KOPT-K1 (cell line): ENCODE measurements at regions not wholly inside any gene's neighbourhood (a gene's known extent, or its start where the extent isn't known, plus 50 kb on each side); places are given as distances from the start of the nearest gene placed in this dataset.

Experiments used
- H3K27ac ChIP-seq: fragments of 200-600 bp; sonication (generic); 2 replicates; pipeline ENCODE4 v1.5.1; 2016; ENCODE audit warnings: antibody characterized with exemption, mild to moderate bottlenecking, low read depth, low read length; ENCODE audit not compliant: poor library complexity, severe bottlenecking
- H3K36me3 ChIP-seq: fragments of 200-600 bp; sonication (generic); 2 replicates; pipeline ENCODE4 v1.5.1; 2017; ENCODE audit warnings: antibody characterized with exemption, mild to moderate bottlenecking, low read length, moderate library complexity; ENCODE audit not compliant: insufficient read depth
- H3K9me3 ChIP-seq: fragments of 200-600 bp; sonication (generic); 2 replicates; pipeline ENCODE4 v1.5.1; 2017; ENCODE audit warnings: antibody characterized with exemption, low read length, mild to moderate bottlenecking; ENCODE audit not compliant: insufficient read depth, poor library complexity, severe bottlenecking

DNA sequence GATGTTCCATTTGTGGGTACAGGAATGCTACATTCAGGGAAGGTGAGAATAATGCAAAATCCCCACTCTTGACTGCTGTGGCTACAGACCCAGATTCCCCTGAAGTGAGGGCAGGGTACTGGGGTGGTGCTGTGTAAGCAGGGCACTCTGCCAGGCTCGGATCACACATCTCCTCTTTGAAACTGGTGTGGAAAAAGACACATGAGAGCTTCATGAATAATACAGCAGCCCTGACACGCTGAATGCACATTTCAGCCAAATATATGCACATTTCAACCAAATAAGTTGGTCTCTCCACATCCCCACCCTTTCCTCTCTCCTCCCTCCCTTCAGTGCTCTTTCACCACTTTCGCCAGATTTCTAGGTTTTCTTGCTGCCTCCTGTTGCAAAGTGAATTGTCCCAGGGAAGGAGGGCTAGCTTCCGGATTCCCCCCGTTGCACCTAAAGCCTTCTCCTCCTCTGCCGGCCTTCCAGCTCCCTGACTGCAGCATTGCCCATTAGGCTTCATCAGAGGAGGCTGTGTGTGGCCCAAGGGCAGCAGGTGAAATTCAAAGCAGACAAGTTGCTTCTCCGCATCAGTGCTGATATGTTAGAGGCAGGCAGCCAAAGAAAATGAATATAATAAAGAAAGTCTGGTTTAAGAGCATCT, 118.2 kb upstream of the TMCC3 start:
- no peak overlapping the region for H3K27ac ChIP-seq
- no peaks in the 10 kb centered on the region for H3K36me3 ChIP-seq
- no peaks in the 10 kb centered on the region for H3K9me3 ChIP-seq

DNA sequence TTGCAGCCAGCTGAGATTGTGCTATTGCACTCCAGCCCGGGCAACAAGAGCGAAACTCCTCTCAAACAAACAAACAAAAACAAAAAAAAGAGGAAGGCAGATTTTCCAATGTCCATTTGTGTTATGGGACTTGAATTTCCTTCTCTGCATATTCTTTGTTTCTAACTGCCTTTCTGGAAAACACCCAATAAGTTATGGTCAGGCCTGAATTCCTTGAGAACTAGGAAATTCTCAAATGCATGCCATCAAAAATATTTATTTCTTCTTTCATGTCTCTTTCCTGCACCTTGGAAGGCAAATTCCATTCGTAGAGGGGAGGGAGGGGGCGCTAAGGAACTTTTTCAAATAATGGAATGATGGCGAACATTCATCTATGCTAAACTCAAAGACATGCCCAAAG, 117.6 kb upstream of the TMCC3 start:
- Histone ChIP-seq H3K36me3 (no peaks in the 10 kb centered on the region), H3K9me3 (no peaks in the 10 kb centered on the region), H3K27ac (no peak overlapping the region)

DNA sequence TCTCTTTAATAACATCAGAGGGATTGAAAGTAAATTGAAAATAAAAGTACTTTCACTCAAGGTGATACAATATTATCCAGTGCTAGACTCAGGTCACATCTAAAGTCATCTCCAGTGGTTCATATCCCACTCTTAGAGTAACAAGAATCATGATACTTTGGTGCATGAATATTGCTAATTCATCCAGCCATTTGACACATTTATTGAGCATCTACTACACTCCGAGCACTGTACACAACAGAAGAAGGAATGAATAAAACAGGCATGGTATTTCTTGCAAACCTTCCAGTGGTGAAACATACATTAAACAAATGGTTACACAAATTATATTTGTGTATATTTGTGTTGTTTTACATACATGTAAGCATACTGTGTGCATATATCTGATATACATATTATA, 116.0 kb upstream of the TMCC3 start:
- no peaks in the 10 kb centered on the region for H3K36me3 ChIP-seq
- H3K9me3 ChIP-seq: no peaks in the 10 kb centered on the region
- H3K27ac ChIP-seq: no peak overlapping the region

DNA sequence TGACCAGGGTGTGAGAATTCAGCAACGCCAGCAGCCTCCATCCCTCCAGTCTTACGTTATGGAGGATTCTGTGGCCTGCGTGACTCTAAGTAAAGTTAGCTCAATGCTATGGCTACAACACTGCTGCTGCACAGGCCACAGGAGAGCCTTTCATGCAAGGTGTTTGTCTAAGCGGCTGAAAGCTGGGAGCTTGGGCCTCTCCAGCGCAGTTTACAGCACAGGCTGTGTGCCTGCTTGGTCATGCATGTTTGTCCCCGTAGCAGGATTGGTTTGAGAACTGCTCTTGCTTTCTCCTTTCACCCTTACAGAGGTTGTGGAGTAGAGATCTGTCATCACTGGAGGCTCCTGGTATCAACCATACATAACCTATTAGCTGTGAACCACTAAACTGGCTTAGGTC, 113.1 kb upstream of the TMCC3 start:
- Histone ChIP-seq H3K9me3 (no peaks in the 10 kb centered on the region), H3K36me3 (no peaks in the 10 kb centered on the region), H3K27ac (no peak overlapping the region)

DNA sequence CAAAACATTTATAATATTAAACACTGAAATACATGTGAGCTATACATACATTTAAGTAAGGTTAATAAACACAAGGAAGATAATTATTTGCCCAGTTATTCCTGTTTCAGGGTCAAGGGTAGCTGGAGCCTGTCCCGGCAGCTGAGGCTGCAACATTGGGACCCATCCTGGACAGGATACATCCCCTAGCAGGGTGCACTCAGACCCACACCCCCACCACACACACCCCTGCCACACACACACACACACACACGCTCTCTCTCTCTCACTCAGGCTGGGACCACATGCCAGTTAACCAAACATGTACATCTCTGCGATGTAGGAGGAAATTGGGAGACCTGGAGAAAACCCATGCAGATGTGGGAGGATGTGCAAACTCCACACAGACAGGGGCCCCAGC, 112.6 kb upstream of the TMCC3 start:
- Histone ChIP-seq H3K9me3 (no peaks in the 10 kb centered on the region), H3K36me3 (no peaks in the 10 kb centered on the region), H3K27ac (no peak overlapping the region)

DNA sequence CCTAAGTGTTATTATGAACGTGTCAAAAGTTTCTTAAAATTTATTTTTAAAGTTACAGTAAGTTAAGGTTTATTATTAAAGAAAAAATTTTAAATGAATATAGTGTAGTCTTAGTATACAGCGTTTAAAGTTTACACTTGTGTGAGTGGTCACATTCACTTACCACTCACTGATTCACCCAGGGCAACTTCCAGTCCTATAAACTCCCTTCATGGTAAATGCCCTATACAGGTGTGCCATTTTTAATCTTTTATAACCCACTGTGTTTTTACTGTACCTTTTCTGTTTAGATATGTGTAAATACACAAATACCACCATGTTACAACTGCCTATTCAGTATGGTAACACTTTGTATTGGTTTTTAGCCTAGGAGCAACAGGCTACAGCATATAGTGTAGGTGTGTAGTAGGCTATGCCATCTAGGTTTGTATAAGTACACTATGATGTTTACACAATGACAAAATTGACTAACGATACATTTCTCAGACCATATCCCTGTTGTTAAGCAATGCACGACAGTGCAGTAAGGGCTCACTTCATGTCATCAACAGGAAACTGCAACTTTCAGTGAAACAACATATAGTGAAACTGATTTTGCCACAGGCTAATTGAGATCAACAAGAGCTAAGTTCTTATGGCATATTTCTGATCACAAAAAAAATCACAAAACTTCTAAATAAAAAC, 112.0 kb upstream of the TMCC3 start:
- Histone ChIP-seq H3K27ac (no peak overlapping the region), H3K36me3 (no peaks in the 10 kb centered on the region), H3K9me3 (no peaks in the 10 kb centered on the region)

DNA sequence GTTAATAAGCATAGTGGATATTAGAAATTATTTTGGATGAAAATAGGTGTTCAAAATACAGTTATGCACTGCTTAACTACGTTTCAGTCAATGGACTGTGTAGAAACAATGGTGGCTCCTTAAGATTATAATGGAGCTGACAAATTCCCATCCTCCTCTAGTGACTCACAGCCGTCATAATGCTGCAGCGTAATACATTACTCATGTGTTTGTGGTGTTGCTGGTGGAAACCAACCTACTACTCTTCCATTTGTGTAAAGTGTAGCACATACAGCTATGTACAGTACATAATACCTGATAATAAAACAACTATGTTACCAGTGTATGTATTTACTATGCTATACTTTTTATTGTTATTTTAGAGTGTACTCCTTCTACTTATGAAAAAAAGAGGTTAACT, 111.2 kb upstream of the TMCC3 start:
- Histone ChIP-seq H3K27ac (no peak overlapping the region), H3K9me3 (no peaks in the 10 kb centered on the region), H3K36me3 (no peaks in the 10 kb centered on the region)

DNA sequence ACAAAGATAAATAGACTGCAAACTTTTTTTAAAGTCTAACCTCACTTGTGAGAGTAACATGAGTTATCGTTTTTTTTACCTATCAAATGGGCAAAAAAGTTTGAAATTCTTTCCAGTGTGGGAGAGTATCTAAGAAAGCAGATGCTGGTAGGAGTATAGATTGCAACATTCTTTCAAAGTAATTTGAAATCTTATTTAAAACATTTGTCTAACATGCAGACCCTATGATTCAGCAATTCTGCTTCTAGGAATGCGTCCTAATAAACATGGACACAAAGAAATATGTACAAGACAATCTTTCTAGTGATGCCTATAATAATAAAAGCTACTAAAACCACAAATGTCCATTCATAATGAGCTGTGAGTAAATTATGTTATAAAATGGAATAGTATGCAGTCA, 110.4 kb upstream of the TMCC3 start:
- H3K9me3 ChIP-seq: no peaks in the 10 kb centered on the region
- no peak overlapping the region for H3K27ac ChIP-seq
- no peaks in the 10 kb centered on the region for H3K36me3 ChIP-seq

DNA sequence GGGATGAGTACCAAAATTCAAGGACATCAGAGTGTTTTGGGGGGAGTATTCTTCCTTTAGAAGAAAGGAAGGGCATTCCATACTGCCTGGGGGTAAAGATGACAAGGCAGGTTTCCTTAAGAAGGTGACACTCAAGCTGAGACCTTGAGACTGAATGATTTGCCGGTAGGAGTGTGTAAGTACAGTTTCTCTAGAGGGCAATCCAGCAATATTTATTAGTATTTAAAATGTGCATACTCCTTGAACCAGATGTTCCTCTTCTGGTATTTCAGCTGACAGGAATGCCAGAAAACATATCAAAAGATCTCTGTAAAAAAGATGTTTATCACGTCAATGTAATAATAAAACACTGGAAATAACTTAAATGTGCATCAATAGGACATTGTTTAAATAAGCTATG, 106.4 kb upstream of the TMCC3 start:
- H3K27ac ChIP-seq: no peak overlapping the region

DNA sequence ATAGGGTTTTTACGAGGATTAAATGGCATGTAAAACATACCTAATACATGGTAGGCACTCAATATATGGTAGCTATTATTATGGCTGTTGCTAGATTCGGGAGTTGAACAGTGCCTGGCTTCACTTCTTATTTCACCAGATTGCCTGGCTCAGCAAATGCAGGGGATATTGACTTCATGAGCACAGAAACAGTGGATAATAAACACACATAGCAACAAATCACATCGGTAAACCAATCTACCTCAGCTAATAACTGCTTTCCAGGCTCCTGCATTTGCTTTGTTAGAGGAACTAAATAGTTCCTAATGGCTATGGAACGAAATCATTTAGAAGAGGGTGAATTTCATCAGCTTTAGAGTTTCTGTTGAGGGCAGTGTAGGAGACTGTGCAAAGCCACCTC, 105.2 kb upstream of the TMCC3 start:
- Histone ChIP-seq H3K36me3 (no peaks in the 10 kb centered on the region), H3K9me3 (no peaks in the 10 kb centered on the region), H3K27ac (no peak overlapping the region)

More for the DNA sequence above, 106.4 kb upstream of the TMCC3 start:
- no peaks in the 10 kb centered on the region for H3K9me3 ChIP-seq
- no peaks in the 10 kb centered on the region for H3K36me3 ChIP-seq

DNA sequence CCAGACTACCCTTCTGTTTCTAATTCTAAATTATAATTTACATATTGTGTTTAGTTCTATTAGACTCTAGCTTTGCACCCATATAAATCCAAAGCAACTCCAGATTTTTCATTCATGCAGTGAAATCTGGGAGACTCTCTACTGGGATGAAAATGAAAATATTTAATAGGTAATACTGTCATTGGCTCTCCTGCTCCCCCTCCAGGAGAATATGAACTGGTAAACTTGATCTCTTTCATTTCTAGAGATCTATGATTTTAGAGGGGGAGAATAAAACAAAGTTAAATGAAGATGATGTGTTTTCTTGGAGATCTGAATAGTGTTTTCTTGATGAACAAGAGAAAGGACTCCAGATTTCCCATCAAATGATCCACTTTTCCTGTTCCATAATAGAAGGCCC, 104.3 kb upstream of the TMCC3 start:
- no peaks in the 10 kb centered on the region for H3K9me3 ChIP-seq
- H3K27ac ChIP-seq: no peak overlapping the region
- H3K36me3 ChIP-seq: no peaks in the 10 kb centered on the region

DNA sequence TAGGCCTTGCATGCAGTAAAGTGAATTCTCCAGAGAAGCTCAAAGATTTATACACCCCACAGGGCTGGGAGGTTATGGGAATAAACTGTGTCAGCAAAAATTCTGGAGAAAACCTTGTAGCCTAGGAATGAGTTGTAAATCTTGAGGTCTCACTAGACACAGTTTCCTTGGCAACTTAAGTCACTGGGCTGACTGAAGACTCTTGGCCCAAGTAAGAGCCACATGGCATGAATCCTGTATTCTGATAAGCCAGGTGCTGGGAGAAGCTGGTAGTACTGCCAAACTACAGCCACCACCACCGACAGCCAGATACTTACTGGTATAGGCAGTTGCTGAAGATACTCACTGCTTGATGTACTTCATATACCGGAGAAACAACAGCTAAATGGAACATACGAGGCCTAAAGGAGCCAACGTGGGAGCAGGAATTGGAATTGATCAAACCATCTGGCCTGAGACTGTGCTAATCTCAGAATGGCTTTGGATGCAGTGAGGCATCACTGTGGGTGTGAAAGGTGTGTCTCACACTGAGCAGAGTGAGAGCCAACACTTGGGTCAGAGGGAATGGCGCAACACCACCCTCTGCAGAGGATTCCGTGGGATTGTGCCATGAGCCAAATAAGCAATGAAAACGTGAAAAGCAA, 102.8 kb upstream of the TMCC3 start:
- Histone ChIP-seq H3K36me3 (no peaks in the 10 kb centered on the region), H3K9me3 (no peaks in the 10 kb centered on the region), H3K27ac (no peak overlapping the region)

DNA sequence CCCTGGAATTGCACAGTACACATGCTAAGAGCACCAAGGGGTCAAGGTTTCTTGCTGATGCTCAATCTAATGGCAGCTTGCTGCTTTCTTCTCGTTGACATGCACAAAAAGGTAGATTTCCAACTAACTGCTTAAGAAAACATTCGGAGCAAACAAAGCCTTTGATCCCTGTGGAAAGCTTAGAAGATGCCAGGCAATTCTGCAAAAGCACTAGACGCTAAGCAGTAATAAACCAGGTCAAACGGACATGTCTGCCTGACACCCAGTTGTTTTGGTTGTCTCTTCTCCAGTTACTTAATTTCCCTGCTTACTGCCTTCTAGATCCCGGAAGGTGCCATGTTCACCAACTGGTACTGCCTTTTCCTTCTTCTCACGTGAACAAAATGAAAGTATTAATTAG, 100.5 kb upstream of the TMCC3 start:
- H3K9me3 ChIP-seq: no peaks in the 10 kb centered on the region
- no peak overlapping the region for H3K27ac ChIP-seq
- no peaks in the 10 kb centered on the region for H3K36me3 ChIP-seq

DNA sequence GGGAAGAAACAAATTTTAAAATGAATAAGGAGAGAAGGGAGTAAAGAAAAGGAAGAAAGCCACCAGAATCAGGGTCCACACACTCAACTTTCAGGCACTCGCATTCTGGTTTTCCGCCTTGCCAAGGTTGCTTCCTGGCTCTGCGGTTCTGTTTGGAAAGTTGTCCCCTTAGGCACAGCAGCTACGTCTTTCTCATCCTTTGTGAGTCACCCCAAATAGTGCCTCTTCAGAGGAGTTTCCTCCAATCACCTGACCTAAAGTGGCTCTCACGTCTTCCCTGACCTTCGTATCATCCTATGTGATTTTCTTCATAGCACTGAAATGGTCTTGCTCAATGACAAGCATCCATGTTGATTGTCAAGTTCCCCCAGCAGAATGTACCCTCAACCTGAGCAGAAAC, 99.5 kb upstream of the TMCC3 start:
- no peaks in the 10 kb centered on the region for H3K9me3 ChIP-seq
- no peak overlapping the region for H3K27ac ChIP-seq
- no peaks in the 10 kb centered on the region for H3K36me3 ChIP-seq

DNA sequence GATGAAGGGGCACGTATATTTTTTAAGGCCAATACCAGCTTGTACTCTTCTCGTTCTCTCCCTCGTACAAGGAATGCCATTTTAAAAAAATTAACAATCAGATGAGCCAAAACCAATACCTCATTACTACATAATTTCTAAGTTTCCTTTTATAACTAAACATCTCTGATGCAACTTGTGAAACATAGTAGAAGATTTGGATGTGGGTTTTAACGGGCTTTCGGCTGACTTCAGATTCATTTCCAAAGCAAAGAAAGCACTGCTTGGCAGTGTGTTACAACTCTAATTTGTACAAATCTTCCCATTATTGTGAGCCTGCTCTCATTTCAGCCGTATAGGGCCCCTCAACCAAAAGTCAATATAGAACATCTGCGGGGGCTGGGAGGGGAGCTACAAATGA, 99.1 kb upstream of the TMCC3 start:
- no peaks in the 10 kb centered on the region for H3K36me3 ChIP-seq

More for the DNA sequence above, 99.1 kb upstream of the TMCC3 start:
- Histone ChIP-seq H3K9me3 (no peaks in the 10 kb centered on the region), H3K27ac (no peak overlapping the region)
